Stimulated activated naive CD8-positive, alpha-beta T cell treated with anti-CD3 and anti-CD28 coated beads, Interleukin-15, Interleukin-2, amounts not matched to agents 100 ng/mL and 50 ng/mL, for 24 hours (primary cell): ENCODE measurements at regions not wholly inside any gene's neighbourhood (a gene's known extent, or its start where the extent isn't known, plus 50 kb on each side); places are given as distances from the start of the nearest gene placed in this dataset.

Source experiments
- H3K27ac Mint-ChIP-seq: one replicate; pipeline ENCODE4 v1.8.0; 2021; ENCODE audit warnings: mild to moderate bottlenecking, mixed read lengths
- H3K27me3 Mint-ChIP-seq: one replicate; pipeline ENCODE4 v1.8.0; 2021; ENCODE audit warnings: mixed read lengths
- H3K36me3 Mint-ChIP-seq: one replicate; pipeline ENCODE4 v1.8.0; 2021; ENCODE audit warnings: low read depth, mixed read lengths
- H3K4me1 Mint-ChIP-seq: one replicate; pipeline ENCODE4 v1.8.0; 2021; ENCODE audit warnings: low read depth, mixed read lengths
- H3K4me3 Mint-ChIP-seq: one replicate; pipeline ENCODE4 v1.8.0; 2021; ENCODE audit warnings: mild to moderate bottlenecking, mixed read lengths
- H3K9me3 Mint-ChIP-seq: one replicate; pipeline ENCODE4 v1.8.0; 2021; ENCODE audit warnings: mixed read lengths

DNA sequence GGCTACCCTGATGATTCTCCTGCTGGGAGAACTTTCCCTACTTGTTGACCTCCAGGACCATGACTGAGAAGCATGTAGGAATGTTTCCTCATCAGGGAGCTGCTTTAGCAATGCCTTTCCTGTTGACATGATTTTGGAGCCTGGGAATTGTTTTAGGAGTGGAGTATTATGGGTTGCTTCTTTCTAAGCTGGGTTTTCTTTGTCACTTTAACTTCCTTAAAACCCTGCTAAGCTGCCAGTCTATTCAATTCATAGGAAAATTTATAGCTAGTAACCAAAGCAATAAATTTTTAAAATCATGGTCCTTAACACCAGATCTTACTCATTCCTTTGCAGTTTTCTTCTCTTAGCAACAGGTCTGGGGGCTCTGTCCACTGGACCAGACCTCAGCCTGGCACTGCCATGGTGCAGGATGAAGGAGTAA is 125.6 kb upstream of the TACR1 start:
- Mint-ChIP-seq H3K4me1 (no peaks in the 10 kb centered on the region), H3K4me3 (no peak overlapping the region), H3K27ac (no peak overlapping the region), H3K36me3 (peaks cover 4% of the 10 kb centered on the region), H3K27me3 (no peaks in the 10 kb centered on the region), H3K9me3 (no peaks in the 10 kb centered on the region)

DNA sequence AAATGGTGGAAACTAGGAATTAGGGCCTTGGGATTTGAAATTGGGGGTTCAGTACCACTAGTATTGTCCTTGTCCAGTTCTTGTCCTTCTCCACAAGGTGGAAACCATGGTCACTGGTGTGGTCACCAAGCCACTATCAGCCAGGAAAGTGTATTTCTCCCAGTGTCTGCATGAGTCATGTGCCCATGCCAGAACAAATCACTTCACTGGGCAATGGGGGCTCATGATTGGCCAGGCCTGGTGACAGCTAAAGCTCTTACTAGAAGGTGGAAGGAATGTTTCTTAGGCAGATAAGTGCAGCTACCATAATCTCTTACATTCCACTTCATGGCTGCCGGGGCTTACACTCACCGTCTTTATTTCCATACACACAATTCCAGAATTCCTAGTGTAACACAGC is 124.8 kb upstream of the TACR1 start:
- Mint-ChIP-seq H3K9me3 (no peaks in the 10 kb centered on the region), H3K27me3 (no peaks in the 10 kb centered on the region), H3K4me1 (no peaks in the 10 kb centered on the region), H3K36me3 (no peaks in the 10 kb centered on the region), H3K4me3 (no peak overlapping the region), H3K27ac (no peak overlapping the region)

DNA sequence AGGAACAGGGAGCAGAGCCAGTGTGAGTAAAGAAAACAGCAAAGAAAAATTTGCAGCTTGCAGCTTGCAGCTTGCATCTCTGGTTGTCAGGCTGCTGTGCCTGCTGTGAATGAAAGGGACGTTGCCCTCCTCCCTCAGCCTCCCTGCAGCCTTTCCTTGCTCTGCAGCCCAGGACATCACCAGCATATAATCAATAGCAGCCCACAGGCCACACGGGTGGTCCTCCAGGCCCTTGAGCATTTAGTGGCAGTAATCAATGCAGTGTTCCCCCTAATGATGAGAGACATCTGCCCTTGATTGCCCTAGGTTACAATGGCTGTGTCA is 122.2 kb upstream of the TACR1 start:
- Mint-ChIP-seq H3K36me3 (no peaks in the 10 kb centered on the region), H3K4me3 (no peak overlapping the region), H3K4me1 (no peaks in the 10 kb centered on the region), H3K27me3 (no peaks in the 10 kb centered on the region), H3K27ac (no peak overlapping the region), H3K9me3 (no peaks in the 10 kb centered on the region)

DNA sequence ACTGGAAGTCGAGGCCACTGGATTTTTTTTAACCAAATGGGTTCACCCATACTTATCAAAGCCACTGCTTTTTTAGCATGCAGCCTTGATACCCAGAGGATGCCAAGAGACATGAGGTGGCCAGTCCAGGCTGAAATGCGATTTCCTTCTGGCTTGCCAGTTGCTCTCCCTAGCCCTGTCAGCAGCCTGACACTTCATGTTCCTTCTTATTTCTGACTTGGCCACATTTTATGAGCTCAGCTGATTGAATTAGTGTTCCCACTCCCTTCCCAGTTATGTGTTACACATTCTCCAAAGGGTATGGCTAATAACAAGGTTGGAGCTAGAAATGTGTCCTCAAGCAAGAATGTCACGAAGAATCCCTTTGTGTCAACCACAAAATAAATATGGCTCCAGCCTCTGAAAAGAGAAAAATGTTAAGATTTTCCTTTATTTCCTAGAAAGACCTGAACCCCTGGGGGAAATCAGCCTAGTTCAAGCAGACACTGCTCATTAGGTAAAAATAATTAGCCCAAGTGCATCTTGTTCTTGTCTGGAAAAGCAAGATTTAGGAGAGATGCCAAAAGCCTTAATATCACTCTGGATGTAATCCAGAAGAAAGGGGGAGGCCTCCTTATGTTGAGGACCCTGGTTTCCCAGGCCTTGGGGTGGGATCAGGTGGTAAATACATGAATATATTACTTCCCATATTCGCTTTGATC is 121.7 kb upstream of the TACR1 start:
- no peak overlapping the region for H3K27ac Mint-ChIP-seq
- H3K4me1 Mint-ChIP-seq = no peaks in the 10 kb centered on the region
- no peaks in the 10 kb centered on the region for H3K27me3 Mint-ChIP-seq
- no peak overlapping the region for H3K4me3 Mint-ChIP-seq
- no peaks in the 10 kb centered on the region for H3K9me3 Mint-ChIP-seq
- H3K36me3 Mint-ChIP-seq = no peaks in the 10 kb centered on the region

DNA sequence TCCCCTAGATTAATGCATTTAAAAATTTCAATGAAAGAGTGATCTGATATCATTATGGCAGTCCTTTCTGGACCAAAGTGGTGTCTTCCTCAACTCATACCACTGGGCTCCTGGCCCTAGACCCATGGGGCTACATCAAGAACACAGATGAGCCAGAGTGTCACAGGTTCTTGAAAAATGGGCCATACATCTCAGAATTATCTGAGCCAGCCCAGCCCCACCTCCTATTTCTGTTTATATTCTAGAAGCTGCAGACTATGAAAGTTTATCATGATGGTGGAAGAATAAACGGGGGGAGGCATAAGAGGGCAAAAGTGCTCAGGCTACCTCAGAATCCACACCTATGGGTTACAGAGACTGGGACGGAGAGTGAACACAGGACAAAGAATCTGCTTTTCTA is 120.6 kb upstream of the TACR1 start:
- H3K4me1 Mint-ChIP-seq = no peaks in the 10 kb centered on the region
- no peaks in the 10 kb centered on the region for H3K27me3 Mint-ChIP-seq
- no peak overlapping the region for H3K4me3 Mint-ChIP-seq
- no peaks in the 10 kb centered on the region for H3K36me3 Mint-ChIP-seq
- no peak overlapping the region for H3K27ac Mint-ChIP-seq
- H3K9me3 Mint-ChIP-seq = no peaks in the 10 kb centered on the region

DNA sequence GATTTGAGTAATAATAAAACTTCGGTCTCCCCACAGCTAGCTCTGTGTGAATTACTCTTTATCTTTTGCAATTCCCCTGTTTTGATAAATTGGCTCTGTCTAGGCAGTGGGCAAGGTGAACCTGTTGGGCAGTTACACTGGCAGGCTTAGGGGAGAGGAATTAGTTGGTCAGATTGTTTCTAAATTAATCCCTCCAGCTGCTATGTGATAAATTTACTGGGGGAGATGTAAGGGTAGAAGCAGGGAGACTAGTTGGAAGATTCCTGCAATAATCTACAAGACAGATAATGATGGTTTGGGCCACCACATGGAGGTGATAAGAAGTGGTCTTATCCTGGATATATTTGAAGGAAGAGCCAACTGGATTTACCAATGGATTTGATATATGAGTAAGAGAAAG is 118.5 kb upstream of the TACR1 start:
- Mint-ChIP-seq H3K4me3 (no peak overlapping the region), H3K36me3 (no peaks in the 10 kb centered on the region), H3K4me1 (no peaks in the 10 kb centered on the region), H3K9me3 (no peaks in the 10 kb centered on the region), H3K27ac (no peak overlapping the region), H3K27me3 (no peaks in the 10 kb centered on the region)

DNA sequence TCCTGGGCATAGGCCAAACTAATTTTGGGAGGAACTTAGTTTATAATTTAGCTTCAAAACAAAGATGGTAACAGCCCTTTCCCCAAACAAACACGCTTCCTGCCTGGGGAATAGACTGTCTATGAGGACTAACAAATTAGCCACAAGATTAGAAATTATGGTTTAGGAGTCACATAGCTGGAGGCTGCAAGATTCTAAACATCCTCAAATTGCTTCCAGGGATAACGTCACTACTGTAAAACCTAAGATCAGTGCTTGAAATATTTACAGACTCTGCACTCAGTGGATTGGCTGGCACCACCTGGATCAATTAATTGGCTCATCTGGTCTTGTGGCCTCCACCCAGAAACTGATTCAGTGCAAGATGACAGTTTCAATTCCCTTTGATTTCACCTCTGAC is 118.0 kb upstream of the TACR1 start:
- Mint-ChIP-seq H3K27ac (no peak overlapping the region), H3K4me3 (no peak overlapping the region), H3K36me3 (no peaks in the 10 kb centered on the region), H3K9me3 (no peaks in the 10 kb centered on the region), H3K27me3 (no peaks in the 10 kb centered on the region), H3K4me1 (peaks cover under 1% of the 10 kb centered on the region)

DNA sequence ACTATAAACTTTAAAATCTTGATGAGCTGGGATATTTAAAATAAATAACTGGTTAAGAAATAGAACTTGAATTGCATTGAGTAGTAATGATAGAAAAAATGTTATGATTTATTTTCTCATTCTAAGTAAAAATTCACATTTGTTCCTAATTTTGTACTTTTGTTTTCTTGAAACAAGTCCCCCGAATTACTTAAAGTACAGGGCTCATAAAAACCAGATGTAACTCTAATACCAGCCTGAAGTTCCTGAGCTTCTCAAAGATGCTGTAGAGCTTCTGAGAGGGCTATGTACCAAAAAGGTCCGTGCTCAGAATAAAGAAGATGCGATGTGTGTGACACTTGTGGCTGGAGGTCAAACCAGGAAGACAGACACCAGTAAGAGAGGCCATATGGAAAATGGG is 116.1 kb upstream of the TACR1 start:
- Mint-ChIP-seq H3K4me1 (peaks cover 3% of the 10 kb centered on the region), H3K9me3 (peaks cover 3% of the 10 kb centered on the region), H3K4me3 (no peak overlapping the region), H3K27ac (no peak overlapping the region), H3K36me3 (peaks cover 4% of the 10 kb centered on the region), H3K27me3 (no peaks in the 10 kb centered on the region)

DNA sequence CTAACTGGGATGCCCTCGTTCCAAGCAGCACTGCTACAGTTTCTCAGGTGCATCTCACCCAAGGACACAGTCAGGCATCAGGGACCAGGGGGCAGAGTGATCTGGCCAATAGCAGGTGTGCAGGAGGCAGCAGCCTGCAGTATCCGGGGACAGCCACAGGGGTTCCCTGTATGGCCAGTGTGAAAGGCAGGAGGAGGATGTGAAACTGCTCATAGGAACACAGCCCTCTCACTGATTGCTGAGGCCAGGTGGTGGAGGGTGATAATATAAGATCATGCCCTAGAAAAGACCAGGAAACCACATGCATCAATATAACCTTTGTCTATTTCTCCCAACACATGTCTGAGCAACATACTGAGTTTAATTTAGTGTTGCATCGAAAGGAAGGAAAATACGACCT is 112.7 kb upstream of the TACR1 start:
- no peak overlapping the region for H3K4me3 Mint-ChIP-seq
- H3K27ac Mint-ChIP-seq = no peak overlapping the region
- peaks cover 3% of the 10 kb centered on the region for H3K4me1 Mint-ChIP-seq
- H3K36me3 Mint-ChIP-seq = peaks cover 10% of the 10 kb centered on the region
- no peaks in the 10 kb centered on the region for H3K27me3 Mint-ChIP-seq
- peaks cover 8% of the 10 kb centered on the region for H3K9me3 Mint-ChIP-seq

DNA sequence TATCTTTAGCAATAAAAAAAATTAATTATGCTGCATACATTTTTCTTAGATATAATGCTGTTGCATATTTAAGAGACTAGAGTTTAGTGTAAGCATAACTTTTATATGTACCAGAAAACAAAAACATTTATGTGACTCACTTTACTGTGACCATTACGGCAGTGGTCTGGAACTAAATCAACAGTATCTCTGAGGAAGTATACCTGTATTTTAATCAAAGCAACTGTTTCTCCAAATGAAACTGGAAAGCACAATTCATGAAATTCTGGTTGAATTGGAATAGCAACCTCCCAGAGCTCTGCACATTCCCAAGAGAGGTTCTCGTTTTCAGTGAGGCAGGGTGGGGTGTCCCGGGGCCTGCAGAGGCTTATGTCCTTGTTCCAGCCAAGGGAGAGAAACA is 112.2 kb upstream of the TACR1 start:
- H3K27me3 Mint-ChIP-seq = no peaks in the 10 kb centered on the region
- peaks cover 3% of the 10 kb centered on the region for H3K4me1 Mint-ChIP-seq

DNA sequence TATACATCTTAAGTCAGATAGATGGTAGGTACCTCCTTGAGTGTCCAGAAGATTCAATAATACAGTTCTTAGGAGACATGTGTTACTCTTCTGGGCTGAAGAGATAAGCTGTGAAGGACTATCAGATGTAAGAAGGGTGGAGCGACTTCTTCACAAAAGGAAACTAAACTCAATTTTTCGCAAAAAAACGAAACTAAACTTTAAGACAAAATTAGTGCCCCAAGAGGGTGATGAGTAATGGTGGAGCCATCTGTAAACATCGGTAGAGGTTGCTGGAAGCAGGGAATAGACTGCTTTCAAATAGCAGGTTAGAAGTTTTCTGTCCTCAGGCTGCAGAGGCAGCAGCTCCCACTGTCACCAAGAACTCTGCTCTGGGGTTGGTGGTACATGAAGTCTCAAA is 111.6 kb upstream of the TACR1 start:
- H3K9me3 Mint-ChIP-seq = peaks cover 8% of the 10 kb centered on the region

More for the DNA sequence above, 112.2 kb upstream of the TACR1 start:
- peaks cover 10% of the 10 kb centered on the region for H3K36me3 Mint-ChIP-seq
- no peak overlapping the region for H3K4me3 Mint-ChIP-seq
- H3K27ac Mint-ChIP-seq = no peak overlapping the region
- peaks cover 8% of the 10 kb centered on the region for H3K9me3 Mint-ChIP-seq

DNA sequence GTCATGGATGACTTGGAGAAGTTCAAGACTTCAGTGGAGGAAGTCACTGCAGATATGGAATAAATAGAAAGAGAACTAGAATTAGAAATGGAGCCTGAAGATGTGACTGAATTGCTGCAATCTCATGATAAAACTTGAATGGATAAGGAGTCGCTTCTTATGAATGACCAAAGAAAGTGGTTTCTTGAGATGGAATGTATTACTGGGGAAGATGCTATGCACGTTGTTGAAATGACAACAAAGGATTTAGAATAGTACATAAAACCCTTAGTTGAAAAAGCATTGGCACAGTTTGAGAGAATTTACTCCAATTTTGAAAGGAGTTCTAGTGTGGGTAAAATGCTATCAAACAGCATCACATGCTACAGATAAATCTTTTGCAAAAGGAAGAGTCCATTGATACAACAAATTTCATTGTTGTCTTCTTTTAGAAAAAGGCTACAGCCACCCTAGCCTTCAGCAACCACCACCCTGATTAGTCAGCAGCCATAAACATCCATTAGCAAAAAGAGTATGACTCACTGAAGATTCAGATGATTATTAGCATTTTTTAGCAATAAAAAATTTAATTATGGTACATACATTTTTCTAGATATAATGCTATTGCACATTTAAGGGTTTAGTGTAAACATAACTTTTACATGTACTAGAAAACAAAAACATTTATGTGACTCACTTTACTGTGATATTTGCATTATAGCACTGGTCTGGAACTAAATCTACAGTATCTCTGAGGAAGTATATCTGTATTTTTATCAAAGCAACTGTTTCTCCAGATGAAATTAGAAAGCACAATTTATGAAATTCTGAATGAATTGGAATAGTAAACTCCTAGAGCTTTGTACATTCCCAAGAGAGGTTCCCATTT is 110.5 kb upstream of the TACR1 start:
- no peak overlapping the region for H3K27ac Mint-ChIP-seq
- peaks cover 8% of the 10 kb centered on the region for H3K9me3 Mint-ChIP-seq
- no peaks in the 10 kb centered on the region for H3K27me3 Mint-ChIP-seq
- no peak overlapping the region for H3K4me3 Mint-ChIP-seq
- peaks cover 22% of the 10 kb centered on the region for H3K36me3 Mint-ChIP-seq
- peaks cover 3% of the 10 kb centered on the region for H3K4me1 Mint-ChIP-seq

More for the DNA sequence above, 111.6 kb upstream of the TACR1 start:
- Mint-ChIP-seq H3K36me3 (peaks cover 13% of the 10 kb centered on the region), H3K27ac (no peak overlapping the region), H3K4me3 (no peak overlapping the region), H3K27me3 (no peaks in the 10 kb centered on the region), H3K4me1 (peaks cover 3% of the 10 kb centered on the region)

DNA sequence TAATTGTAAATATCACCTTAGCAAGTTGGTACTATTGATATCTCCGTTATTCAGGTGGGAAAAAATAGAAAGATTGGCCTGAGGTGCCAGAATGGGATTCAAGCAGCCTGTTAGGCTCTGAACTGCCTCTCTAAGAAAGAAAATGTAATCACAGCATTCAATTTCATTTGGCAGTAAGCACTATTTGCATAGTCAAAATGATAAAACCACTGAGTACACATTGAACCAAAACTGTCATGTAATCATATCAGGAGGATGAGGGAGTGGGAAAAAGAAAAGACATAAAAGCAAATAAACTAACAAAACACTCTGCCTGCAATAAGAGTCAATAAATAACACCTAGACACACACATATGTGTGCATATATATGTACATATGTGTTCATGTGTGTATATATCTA is 103.9 kb upstream of the TACR1 start:
- Mint-ChIP-seq H3K4me3 (no peak overlapping the region), H3K36me3 (peaks cover 23% of the 10 kb centered on the region), H3K27ac (no peak overlapping the region), H3K4me1 (no peaks in the 10 kb centered on the region), H3K27me3 (no peaks in the 10 kb centered on the region), H3K9me3 (peaks cover 7% of the 10 kb centered on the region)

DNA sequence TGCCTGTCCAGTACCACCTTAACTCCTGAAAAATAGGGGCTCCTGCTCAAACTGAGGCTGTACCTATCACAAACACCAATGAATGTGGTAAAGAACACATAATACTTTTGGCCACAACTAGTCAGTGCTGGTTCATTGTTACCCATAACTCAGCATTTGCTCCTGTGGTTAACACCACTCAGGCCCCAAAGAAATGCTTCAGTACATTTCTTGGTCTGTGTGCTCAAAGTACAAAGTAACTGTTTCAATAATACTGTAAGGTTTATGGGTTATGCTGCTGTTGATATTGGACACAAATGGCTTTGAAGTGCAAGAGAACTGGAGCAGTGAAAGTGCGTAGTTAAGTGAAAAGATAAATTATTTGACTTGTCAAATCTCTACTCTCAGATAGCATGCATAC is 95.0 kb upstream of the TACR1 start:
- Mint-ChIP-seq H3K27ac (no peak overlapping the region), H3K36me3 (no peaks in the 10 kb centered on the region), H3K4me3 (no peak overlapping the region), H3K27me3 (no peaks in the 10 kb centered on the region), H3K9me3 (peaks cover 13% of the 10 kb centered on the region), H3K4me1 (no peaks in the 10 kb centered on the region)

DNA sequence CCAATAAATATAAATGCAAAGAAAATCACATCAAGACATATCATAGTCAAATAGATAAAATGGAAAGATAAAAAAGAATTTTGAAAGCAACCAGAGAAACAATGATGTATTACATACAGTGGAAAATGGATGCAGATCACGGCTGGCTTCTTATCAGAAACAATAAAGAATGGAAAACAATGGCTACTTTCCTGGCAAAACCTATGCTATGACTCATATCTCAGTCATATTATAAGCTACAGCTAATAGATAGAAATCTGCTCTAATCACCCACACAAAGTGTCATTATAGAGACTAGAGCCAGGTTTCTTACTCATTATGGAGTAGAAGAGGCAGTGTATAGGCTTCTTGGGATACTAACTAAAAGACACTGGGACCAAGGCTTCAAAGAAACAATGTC is 93.5 kb upstream of the TACR1 start:
- Mint-ChIP-seq H3K4me3 (no peak overlapping the region), H3K36me3 (no peaks in the 10 kb centered on the region), H3K4me1 (peaks cover 5% of the 10 kb centered on the region), H3K27ac (no peak overlapping the region), H3K9me3 (peaks cover 13% of the 10 kb centered on the region), H3K27me3 (no peaks in the 10 kb centered on the region)
